ENCODE measurements at regions not wholly inside any gene's neighbourhood (a gene's known extent, or its start where the extent isn't known, plus 50 kb on each side); places are given as distances from the start of the nearest gene placed in this dataset.

DNA sequence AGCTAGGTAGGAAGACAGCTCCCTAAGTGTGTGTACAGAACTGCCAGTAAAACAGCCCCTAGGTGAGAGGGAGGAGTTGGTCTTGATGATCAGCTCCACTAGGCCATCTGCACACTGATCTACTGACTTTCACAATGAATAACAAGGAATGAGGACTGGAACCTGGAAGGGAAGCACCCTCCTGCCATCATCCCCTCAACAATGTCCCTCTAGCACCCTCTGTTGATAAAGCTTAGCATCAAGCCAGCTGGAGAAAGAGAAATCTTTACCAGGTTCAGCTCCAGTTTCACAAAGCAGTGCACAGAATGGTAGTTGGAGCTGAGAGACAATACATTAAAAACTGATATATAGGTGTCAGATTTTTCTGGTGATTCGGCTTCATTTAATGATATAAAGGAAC is 57.2 kb upstream of the IRAK1BP1 start:
- TF ChIP-seq, protein P1, sequence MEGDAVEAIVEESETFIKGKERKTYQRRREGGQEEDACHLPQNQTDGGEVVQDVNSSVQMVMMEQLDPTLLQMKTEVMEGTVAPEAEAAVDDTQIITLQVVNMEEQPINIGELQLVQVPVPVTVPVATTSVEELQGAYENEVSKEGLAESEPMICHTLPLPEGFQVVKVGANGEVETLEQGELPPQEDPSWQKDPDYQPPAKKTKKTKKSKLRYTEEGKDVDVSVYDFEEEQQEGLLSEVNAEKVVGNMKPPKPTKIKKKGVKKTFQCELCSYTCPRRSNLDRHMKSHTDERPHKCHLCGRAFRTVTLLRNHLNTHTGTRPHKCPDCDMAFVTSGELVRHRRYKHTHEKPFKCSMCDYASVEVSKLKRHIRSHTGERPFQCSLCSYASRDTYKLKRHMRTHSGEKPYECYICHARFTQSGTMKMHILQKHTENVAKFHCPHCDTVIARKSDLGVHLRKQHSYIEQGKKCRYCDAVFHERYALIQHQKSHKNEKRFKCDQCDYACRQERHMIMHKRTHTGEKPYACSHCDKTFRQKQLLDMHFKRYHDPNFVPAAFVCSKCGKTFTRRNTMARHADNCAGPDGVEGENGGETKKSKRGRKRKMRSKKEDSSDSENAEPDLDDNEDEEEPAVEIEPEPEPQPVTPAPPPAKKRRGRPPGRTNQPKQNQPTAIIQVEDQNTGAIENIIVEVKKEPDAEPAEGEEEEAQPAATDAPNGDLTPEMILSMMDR (IDR thresholded peaks at IDR 0.05; ENCODE audit: control extremely low read depth, extremely low read depth, low read depth, missing control alignments), result peak; percentile 40
- ChIA-PET CTCF (interaction anchor here (0.7 to 2.7 kb wide), 9 partner anchors 9 to 1346 kb away, joined by 3 to 10 read pairs (median 3); no protein-coding TSS in a partner anchor), POLR2A (no interaction called here)
- DNase-seq (ENCODE audit: extremely low spot score), result peak; percentile 21

DNA sequence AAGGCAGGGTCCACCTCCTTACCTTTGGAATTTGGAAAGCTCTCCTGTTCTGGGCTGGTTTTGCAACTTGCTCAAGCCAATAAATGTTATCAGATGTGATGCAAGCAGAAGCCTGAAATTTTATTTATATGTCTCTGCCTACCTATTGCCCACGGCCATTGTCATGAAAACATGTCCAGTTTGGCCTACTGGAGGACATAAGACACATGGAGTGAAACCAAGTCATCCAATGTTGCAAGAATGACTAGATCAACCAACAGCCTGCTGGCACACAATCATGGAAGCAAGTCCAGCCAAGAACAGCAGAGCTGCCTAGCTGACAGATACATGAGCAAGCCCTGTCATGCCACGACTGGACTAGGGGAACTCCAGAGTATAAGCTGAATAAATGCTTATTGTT is 56.7 kb upstream of the IRAK1BP1 start:
- TF ChIP-seq, protein P1 (IDR thresholded peaks at IDR 0.05; ENCODE audit: control extremely low read depth, extremely low read depth, low read depth, missing control alignments), result no peak
- CTCF ChIA-PET, result interaction anchor here (0.7 to 2.7 kb wide), 9 partner anchors 8 to 1346 kb away, joined by 3 to 10 read pairs (median 3); no protein-coding TSS in a partner anchor
- POLR2A ChIA-PET, result no interaction called here
- no peak for DNase-seq (ENCODE audit: extremely low spot score)
